Esophagus muscularis mucosa (tissue), 4 donors: ENCODE measurements at regions not wholly inside any gene's neighbourhood (a gene's known extent, or its start where the extent isn't known, plus 50 kb on each side); places are given as distances from the start of the nearest gene placed in this dataset.

Experiments used
- CTCF ChIP-seq, 3 experiments: fragments of 200-600 bp in 2 of 3; fragments of 450-650 bp in 1 of 3; sonication (generic) in 2 of 3; IDR thresholded peaks; one replicate each; pipeline ENCODE4 v1.5.1; 2017 to 2019; ENCODE audit warnings: antibody characterized with exemption in 3 of 3, mild to moderate bottlenecking in 2 of 3, moderate library complexity in 1 of 3
- EP300 ChIP-seq: sonication (generic); formaldehyde crosslinking; IDR thresholded peaks from one replicate; pipeline ENCODE4 v1.6.1; 2017; ENCODE audit warnings: antibody characterized with exemption
- POLR2A ChIP-seq: fragments of 450-650 bp; IDR thresholded peaks from one replicate; pipeline ENCODE4 v1.6.1; 2017; ENCODE audit warnings: antibody characterized with exemption, moderate library complexity, mild to moderate bottlenecking, low read depth

DNA sequence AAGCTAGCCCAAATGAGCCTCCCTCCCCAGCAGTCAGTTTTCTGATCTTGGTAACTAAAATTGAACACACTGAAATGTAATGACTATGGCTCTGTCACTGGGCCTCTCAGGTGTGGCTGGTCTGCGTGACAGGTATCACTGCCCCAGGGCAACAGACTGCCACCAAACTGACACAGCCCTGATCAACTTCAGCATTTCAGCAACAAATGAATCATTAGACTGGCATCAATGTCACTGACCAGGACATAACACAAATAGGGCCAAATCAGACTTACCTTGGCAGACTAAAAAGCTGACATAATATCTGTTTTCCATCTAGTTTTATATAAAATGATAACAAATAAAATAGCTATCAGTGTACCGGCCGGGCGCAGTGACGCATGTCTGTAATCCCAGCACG lies 290.8 kb upstream of the CHAC2 start:
- TF ChIP-seq POLR2A, result no peak
- TF ChIP-seq EP300, result no peak
- TF ChIP-seq CTCF (IDR thresholded peaks at IDR 0.05), result no peak
